BLaER1 (cell line): ENCODE measurements at regions not wholly inside any gene's neighbourhood (a gene's known extent, or its start where the extent isn't known, plus 50 kb on each side); places are given as distances from the start of the nearest gene placed in this dataset.

Source experiments
- H3K27ac ChIP-seq: shearing (Covaris generic); formaldehyde crosslinking; 2 replicates; pipeline ENCODE4 v1.8.1; 2022
- H3K27me3 ChIP-seq: shearing (Covaris generic); formaldehyde crosslinking; 2 replicates; pipeline ENCODE4 v1.8.1; 2022
- H3K36me3 ChIP-seq: shearing (Covaris generic); formaldehyde crosslinking; 2 replicates; pipeline ENCODE4 v1.8.1; 2022
- H3K4me1 ChIP-seq: shearing (Covaris generic); formaldehyde crosslinking; 2 replicates; pipeline ENCODE4 v1.8.1; 2022
- H3K4me2 ChIP-seq: shearing (Covaris generic); formaldehyde crosslinking; 2 replicates; pipeline ENCODE4 v1.8.1; 2022
- H3K4me3 ChIP-seq: shearing (Covaris generic); formaldehyde crosslinking; 2 replicates; pipeline ENCODE4 v1.8.1; 2022
- H3K9ac ChIP-seq: shearing (Covaris generic); formaldehyde crosslinking; 2 replicates; pipeline ENCODE4 v1.8.1; 2022
- H3K9me3 ChIP-seq: shearing (Covaris generic); formaldehyde crosslinking; 2 replicates; pipeline ENCODE4 v1.8.1; 2022
- H4K20me1 ChIP-seq: shearing (Covaris generic); formaldehyde crosslinking; 2 replicates; pipeline ENCODE4 v1.8.1; 2022
- Cebpa-rat ChIP-seq: shearing (Covaris generic); IDR thresholded peaks from 2 replicates; pipeline ENCODE4 v1.8.1; 2022

GRCh38 chr9:136611606-136612005 is 51.1 kb upstream of the EGFL7 start:
- Histone ChIP-seq H3K4me2 (no peak overlapping the region), H3K4me1 (peaks cover 63% of the 10 kb centered on the region), H3K9me3 (no peaks in the 10 kb centered on the region), H3K9ac (no peak overlapping the region), H3K4me3 (no peak overlapping the region), H3K36me3 (no peaks in the 10 kb centered on the region), H3K27me3 (no peaks in the 10 kb centered on the region), H3K27ac (no peak overlapping the region), H4K20me1 (no peaks in the 10 kb centered on the region)
- TF ChIP-seq Cebpa-rat: no peak

GRCh38 chr9:136611119-136611518 is 51.6 kb upstream of the EGFL7 start:
- Histone ChIP-seq H3K4me3 (no peak overlapping the region), H3K4me2 (no peak overlapping the region), H3K27me3 (no peaks in the 10 kb centered on the region), H3K27ac (no peak overlapping the region), H3K4me1 (peaks cover 63% of the 10 kb centered on the region), H4K20me1 (no peaks in the 10 kb centered on the region), H3K36me3 (no peaks in the 10 kb centered on the region), H3K9me3 (no peaks in the 10 kb centered on the region), H3K9ac (no peak overlapping the region)
- no peak for TF ChIP-seq Cebpa-rat

GRCh38 chr9:136610426-136610825 is 52.3 kb upstream of the EGFL7 start:
- TF ChIP-seq Cebpa-rat: no peak
- H4K20me1 ChIP-seq: no peaks in the 10 kb centered on the region
- H3K36me3 ChIP-seq: no peaks in the 10 kb centered on the region
- no peaks in the 10 kb centered on the region for H3K9me3 ChIP-seq
- peaks cover 63% of the 10 kb centered on the region for H3K4me1 ChIP-seq
- no peak overlapping the region for H3K27ac ChIP-seq
- no peaks in the 10 kb centered on the region for H3K27me3 ChIP-seq
- no peak overlapping the region for H3K4me3 ChIP-seq
- no peak overlapping the region for H3K9ac ChIP-seq
- H3K4me2 ChIP-seq: peak overlapping the region; percentile 61

- Histone ChIP-seq H3K4me2 (peak overlapping the region; percentile 74), H3K27ac (peak overlapping the region; percentile 26; the same call in 1 of the 2 replicates), H3K4me1 (peaks cover 63% of the 10 kb centered on the region), H4K20me1 (no peaks in the 10 kb centered on the region), H3K36me3 (no peaks in the 10 kb centered on the region), H3K27me3 (no peaks in the 10 kb centered on the region), H3K9me3 (no peaks in the 10 kb centered on the region), H3K9ac (0 out of 2 replicates have a peak overlapping the region, but pooled peaks have one; percentile 41), H3K4me3 (no peak overlapping the region)
- TF ChIP-seq Cebpa-rat: no peak
Measured at GRCh38 chr9:136609838-136610311, 52.8 kb upstream of the EGFL7 start.

- peak overlapping the region; percentile 74 for H3K4me2 ChIP-seq
- H3K36me3 ChIP-seq: no peaks in the 10 kb centered on the region
Measured at GRCh38 chr9:136609160-136609475, 53.6 kb upstream of the EGFL7 start.

GRCh38 chr9:136608348-136609159 is 54.2 kb upstream of the EGFL7 start:
- peak overlapping the region; percentile 74 for H3K4me2 ChIP-seq
- no peaks in the 10 kb centered on the region for H3K27me3 ChIP-seq
- H3K4me1 ChIP-seq: peaks cover 71% of the 10 kb centered on the region
- no peak overlapping the region for H3K9ac ChIP-seq
- H4K20me1 ChIP-seq: no peaks in the 10 kb centered on the region
- H3K4me3 ChIP-seq: no peak overlapping the region
- no peaks in the 10 kb centered on the region for H3K9me3 ChIP-seq
- no peak for TF ChIP-seq Cebpa-rat
- peak overlapping the region; percentile 57 for H3K27ac ChIP-seq
- no peaks in the 10 kb centered on the region for H3K36me3 ChIP-seq

More at GRCh38 chr9:136609160-136609475, 53.6 kb upstream of the EGFL7 start:
- Histone ChIP-seq H3K27ac (peak overlapping the region; percentile 57), H3K9me3 (no peaks in the 10 kb centered on the region), H3K27me3 (no peaks in the 10 kb centered on the region), H3K9ac (no peak overlapping the region), H4K20me1 (no peaks in the 10 kb centered on the region), H3K4me1 (peaks cover 71% of the 10 kb centered on the region), H3K4me3 (no peak overlapping the region)
- no peak for TF ChIP-seq Cebpa-rat

- Histone ChIP-seq H3K4me3 (no peak overlapping the region), H3K9ac (0 out of 2 replicates have a peak overlapping the region, but pooled peaks have one; percentile 50), H3K36me3 (no peaks in the 10 kb centered on the region), H3K4me2 (peak overlapping the region; percentile 58), H3K4me1 (peaks cover 79% of the 10 kb centered on the region), H4K20me1 (no peaks in the 10 kb centered on the region), H3K27me3 (no peaks in the 10 kb centered on the region), H3K9me3 (no peaks in the 10 kb centered on the region), H3K27ac (peak overlapping the region; percentile 46; the same call in 1 of the 2 replicates)
- TF ChIP-seq Cebpa-rat: no peak
Measured at GRCh38 chr9:136607334-136607919, 55.3 kb upstream of the EGFL7 start.

- Histone ChIP-seq H3K36me3 (no peaks in the 10 kb centered on the region), H3K4me3 (no peak overlapping the region), H4K20me1 (no peaks in the 10 kb centered on the region), H3K4me1 (peaks cover 85% of the 10 kb centered on the region), H3K4me2 (peak overlapping the region; percentile 58), H3K9ac (peak overlapping the region; percentile 50), H3K27me3 (no peaks in the 10 kb centered on the region), H3K9me3 (no peaks in the 10 kb centered on the region), H3K27ac (peak overlapping the region; percentile 46)
- no peak for TF ChIP-seq Cebpa-rat
Measured at GRCh38 chr9:136606687-136607333, 55.9 kb upstream of the EGFL7 start.

- H3K27me3 ChIP-seq: no peaks in the 10 kb centered on the region
Measured at GRCh38 chr9:136605988-136606660, 56.6 kb upstream of the EGFL7 start.

More at GRCh38 chr9:136605988-136606660, 56.6 kb upstream of the EGFL7 start:
- Histone ChIP-seq H3K4me3 (no peak overlapping the region), H3K4me1 (peaks cover 92% of the 10 kb centered on the region), H3K36me3 (no peaks in the 10 kb centered on the region), H3K9me3 (no peaks in the 10 kb centered on the region), H3K4me2 (peak overlapping the region; percentile 58), H3K9ac (peak overlapping the region; percentile 50), H4K20me1 (no peaks in the 10 kb centered on the region), H3K27ac (peak overlapping the region; percentile 46)
- TF ChIP-seq Cebpa-rat: no peak
